ENCODE measurements at regions not wholly inside any gene's neighbourhood (a gene's known extent, or its start where the extent isn't known, plus 50 kb on each side); places are given as distances from the start of the nearest gene placed in this dataset.
"Not testable (repeated sequence)": the region's sequence is repeated elsewhere in the genome, so short reads cannot be mapped to it uniquely, and the experiment has no call there.

GRCh38 chr2:33690686-33691085, 91.6 kb upstream of the FAM98A start:
- DNase-seq (ENCODE audit: low read depth in 1 of 2, low spot score in 2 of 2); H3K9ac ChIP-seq (replicated peaks in 1 of 4; ENCODE audit: extremely low read depth in 1 of 4, low read depth in 3 of 4, low read length in 3 of 4); H2BK20ac ChIP-seq (ENCODE audit: low read length); H2BK15ac ChIP-seq (ENCODE audit: low read length); H2BK12ac ChIP-seq (ENCODE audit: low read depth, low read length); H2BK5ac ChIP-seq (ENCODE audit: low read depth, low read length); POLR2A ChIA-PET (ENCODE audit: partially characterized antibody); H3K56ac ChIP-seq (replicated peaks; ENCODE audit: insufficient read length, low read depth, low read length); H3K18ac ChIP-seq (ENCODE audit: extremely low read depth, low read length); H3K79me2 ChIP-seq (ENCODE audit: control insufficient read depth in 1 of 2, insufficient read depth in 2 of 2, low read length in 2 of 2); H4K8ac ChIP-seq (ENCODE audit: extremely low read depth, insufficient read depth, low read length); H3K36me3 ChIP-seq (ENCODE audit: control insufficient read depth in 2 of 4, insufficient read depth in 4 of 4, low read length in 3 of 4); H3K27me3 ChIP-seq (replicated peaks in 1 of 4; ENCODE audit: control insufficient read depth in 3 of 4, extremely low read depth in 1 of 4, insufficient read depth in 3 of 4, low read length in 3 of 4); H3K27ac ChIP-seq (ENCODE audit: low read depth, low read length); H3K4me3 ChIP-seq (ENCODE audit: extremely low read depth in 1 of 4, insufficient read depth in 2 of 4, low read depth in 3 of 4, low read length in 4 of 4); H2AK5ac ChIP-seq (ENCODE audit: low read depth, low read length); H3K4ac ChIP-seq (replicated peaks; ENCODE audit: insufficient read length, low read depth, low read length); H3K4me1 ChIP-seq (replicated peaks in 1 of 4; ENCODE audit: control insufficient read depth in 3 of 4, insufficient read depth in 4 of 4, low read length in 3 of 4); H3K79me1 ChIP-seq (ENCODE audit: low read depth, low read length); FAIRE-seq; H4K20me1 ChIP-seq (replicated peaks in 1 of 2; ENCODE audit: control insufficient read depth in 1 of 2, insufficient read depth in 2 of 2, low read length in 2 of 2); H4K91ac ChIP-seq (replicated peaks; ENCODE audit: insufficient read length, low read length); H3K4me2 ChIP-seq (ENCODE audit: insufficient read depth in 1 of 2, low read depth in 2 of 2, low read length in 2 of 2); H2BK120ac ChIP-seq (replicated peaks; ENCODE audit: low read depth, low read length); H3K23ac ChIP-seq (ENCODE audit: insufficient read length); H3K14ac ChIP-seq (ENCODE audit: insufficient read length); H2AFZ ChIP-seq (ENCODE audit: low read length); H3K23me2 ChIP-seq (ENCODE audit: low read depth, low read length); H4K5ac ChIP-seq (ENCODE audit: insufficient read length, low read depth, low read length): not testable (repeated sequence)
- peaks cover 6 to 18% of the 10 kb centered on the region in 2 experiments; a peak in 3 of 4 replicates for H3K9me3 ChIP-seq (ENCODE audit: insufficient read depth in 2 of 2, low read depth in 1 of 2, low read length in 1 of 2)
- WGBS, 2 experiments (ENCODE audit: extremely low coverage in 1 of 2, insufficient coverage in 1 of 2, insufficient read length in 1 of 2, insufficient replicate concordance in 2 of 2, low coverage in 1 of 2, low lambda C conversion rate in 2 of 2, missing lambda C conversion rate in 1 of 2), result 88% methylated on average over 1 of the region's 1 CpG; no CpG with 5 or more reads in 1 of the 2 experiments
- CTCF ChIA-PET (ENCODE audit: partially characterized antibody), result interaction anchor here (1.4 kb wide), 1 partner anchor 9 kb away, joined by 3 read pairs; no protein-coding TSS in a partner anchor

Data from H1 (cell line).